H9 (cell line): ENCODE measurements at regions not wholly inside any gene's neighbourhood (a gene's known extent, or its start where the extent isn't known, plus 50 kb on each side); places are given as distances from the start of the nearest gene placed in this dataset.

ENCODE experiments used
- DNase-seq: peaks from one replicate; pipeline ENCODE4 v3.0.0-alpha.2; 2017
- H2AFZ ChIP-seq: one replicate; pipeline ENCODE4 v1.6.1; 2013; ENCODE audit warnings: mild to moderate bottlenecking, low read length, control low read depth, moderate library complexity
- H2AK5ac ChIP-seq: 2 replicates; pipeline ENCODE4 v1.6.1; 2013; ENCODE audit warnings: low read length, control low read depth, mixed read lengths; ENCODE audit not compliant: insufficient read length
- H2BK120ac ChIP-seq: one replicate; pipeline ENCODE4 v1.6.1; 2013; ENCODE audit warnings: low read depth, mild to moderate bottlenecking, low read length, control low read depth, inconsistent platforms; ENCODE audit not compliant: poor library complexity, severe bottlenecking
- H2BK12ac ChIP-seq: 2 replicates; pipeline ENCODE4 v1.6.1; 2013; ENCODE audit warnings: low read length, control low read depth, mixed read lengths, low read depth; ENCODE audit not compliant: insufficient read length
- H2BK15ac ChIP-seq: 2 replicates; pipeline ENCODE4 v1.6.1; 2013; ENCODE audit warnings: low read depth, low read length, control low read depth
- H2BK20ac ChIP-seq: one replicate; pipeline ENCODE4 v1.6.1; 2013; ENCODE audit warnings: low read depth, mild to moderate bottlenecking, low read length, control low read depth, inconsistent platforms; ENCODE audit not compliant: poor library complexity, severe bottlenecking
- H2BK5ac ChIP-seq: 2 replicates; pipeline ENCODE4 v1.6.1; 2013; ENCODE audit warnings: low read length, control low read depth, mixed read lengths; ENCODE audit not compliant: insufficient read length
- H3K14ac ChIP-seq: 2 replicates; pipeline ENCODE4 v1.6.1; 2013; ENCODE audit warnings: low read length, control low read depth; ENCODE audit not compliant: insufficient read depth
- H3K18ac ChIP-seq: 2 replicates; pipeline ENCODE4 v1.6.1; 2013; ENCODE audit warnings: low read depth, mild to moderate bottlenecking, mixed read lengths, low read length, control low read depth; ENCODE audit not compliant: insufficient read length
- H3K23ac ChIP-seq: 2 replicates; pipeline ENCODE4 v1.6.1; 2013; ENCODE audit warnings: low read length, control low read depth, mixed read lengths, low read depth; ENCODE audit not compliant: insufficient read length
- H3K23me2 ChIP-seq: 2 replicates; pipeline ENCODE4 v1.6.1; 2013; ENCODE audit warnings: low read depth, mild to moderate bottlenecking, mixed read lengths, low read length, control low read depth; ENCODE audit not compliant: insufficient read length, poor library complexity, severe bottlenecking
- H3K27ac ChIP-seq: 2 replicates; pipeline ENCODE4 v1.5.1; 2013; ENCODE audit warnings: low read length, control low read depth, mixed read lengths, low read depth; ENCODE audit not compliant: insufficient read length
- H3K27me3 ChIP-seq: 2 replicates; pipeline ENCODE4 v1.6.1; 2013; ENCODE audit warnings: low read length, control low read depth, inconsistent platforms; ENCODE audit not compliant: insufficient read depth
- H3K4ac ChIP-seq: 2 replicates; pipeline ENCODE4 v1.6.1; 2013; ENCODE audit warnings: low read depth, mild to moderate bottlenecking, control low read depth, inconsistent platforms, low read length, moderate library complexity
- H3K4me1 ChIP-seq: 2 replicates; pipeline ENCODE4 v1.6.1; 2013; ENCODE audit warnings: low read length, control low read depth, inconsistent platforms; ENCODE audit not compliant: insufficient read depth
- H3K4me2 ChIP-seq: 2 replicates; pipeline ENCODE4 v1.6.1; 2013; ENCODE audit warnings: low read length, control low read depth, mixed read lengths; ENCODE audit not compliant: insufficient read length, insufficient read depth
- H3K56ac ChIP-seq: 2 replicates; pipeline ENCODE4 v1.6.1; 2013; ENCODE audit warnings: low read depth, mild to moderate bottlenecking, mixed read lengths, low read length, control low read depth; ENCODE audit not compliant: insufficient read length
- H3K79me1 ChIP-seq: 2 replicates; pipeline ENCODE4 v1.6.1; 2013; ENCODE audit warnings: low read depth, mild to moderate bottlenecking, moderate library complexity, low read length, control low read depth, inconsistent platforms; ENCODE audit not compliant: insufficient read depth, poor library complexity, severe bottlenecking
- H3K79me2 ChIP-seq: 2 replicates; pipeline ENCODE4 v1.6.1; 2013; ENCODE audit warnings: low read length, control low read depth, inconsistent platforms; ENCODE audit not compliant: insufficient read depth
- H3K9ac ChIP-seq: 2 replicates; pipeline ENCODE4 v1.6.1; 2013; ENCODE audit warnings: low read length, control low read depth, mixed read lengths; ENCODE audit not compliant: insufficient read length; ENCODE audit errors: extremely low read depth
- H3K9me3 ChIP-seq: one replicate; pipeline ENCODE4 v1.6.1; 2013; ENCODE audit warnings: low read depth, low read length, inconsistent platforms; ENCODE audit not compliant: control insufficient read depth
- H3T11ph ChIP-seq: one replicate; pipeline ENCODE4 v1.6.1; 2013; ENCODE audit warnings: mild to moderate bottlenecking, low read length, control low read depth, inconsistent platforms
- H4K20me1 ChIP-seq: one replicate; pipeline ENCODE4 v1.6.1; 2013; ENCODE audit not compliant: control insufficient read depth, insufficient read length, insufficient read depth
- H4K5ac ChIP-seq: 2 replicates; pipeline ENCODE4 v1.6.1; 2013; ENCODE audit warnings: low read depth, mild to moderate bottlenecking, mixed read lengths, low read length, control low read depth; ENCODE audit not compliant: insufficient read length
- H4K8ac ChIP-seq: replicated peaks from 2 replicates; pipeline ENCODE4 v1.6.1; 2013; ENCODE audit warnings: low read length, control low read depth, mixed read lengths, low read depth; ENCODE audit not compliant: insufficient read length
- H4K91ac ChIP-seq: 2 replicates; pipeline ENCODE4 v1.6.1; 2013; ENCODE audit warnings: low read depth, mild to moderate bottlenecking, moderate library complexity, mixed read lengths, low read length, control low read depth; ENCODE audit not compliant: insufficient read length
- H3K27ac Mint-ChIP-seq, 3 experiments: 2 replicates in 2 of 3; 3 replicates in 1 of 3; pipeline ENCODE4 v1.8.0; 2020 to 2021; ENCODE audit warnings: mixed read lengths in 3 of 3, mild to moderate bottlenecking in 1 of 3, moderate library complexity in 1 of 3
- H3K27me3 Mint-ChIP-seq: 2 replicates; pipeline ENCODE4 v1.8.0; 2021; ENCODE audit warnings: low read depth, mild to moderate bottlenecking, moderate library complexity, mixed read lengths
- H3K36me3 Mint-ChIP-seq, 3 experiments: 2 replicates in 2 of 3; 3 replicates in 1 of 3; pipeline ENCODE4 v1.8.0; 2020 to 2021; ENCODE audit warnings: low read depth in 3 of 3, mixed read lengths in 3 of 3; ENCODE audit not compliant: insufficient read depth in 1 of 3
- H3K4me1 Mint-ChIP-seq, 2 experiments: 2 replicates each; pipeline ENCODE4 v1.8.0; 2020; ENCODE audit warnings: mixed read lengths in 2 of 2
- H3K4me3 Mint-ChIP-seq, 2 experiments: 2 replicates in 1 of 2; 3 replicates in 1 of 2; pipeline ENCODE4 v1.8.0; 2020 to 2021; ENCODE audit warnings: mild to moderate bottlenecking in 2 of 2, mixed read lengths in 2 of 2, moderate library complexity in 1 of 2
- H3K9me3 Mint-ChIP-seq, 2 experiments: 2 replicates in 1 of 2; 3 replicates in 1 of 2; pipeline ENCODE4 v1.8.0; 2020; ENCODE audit warnings: mild to moderate bottlenecking in 2 of 2, mixed read lengths in 2 of 2, moderate library complexity in 1 of 2
- WGBS: extraction: QIAGEN DNeasy Blood & Tissue Kit; methylation state at CpG from one replicate; pipeline ENCODE4 v1.1.7; 2013; ENCODE audit warnings: missing lambda C conversion rate, low lambda C conversion rate, mixed read lengths; ENCODE audit not compliant: insufficient read length; ENCODE audit errors: extremely low coverage; 5-methylcytosine and 5-hydroxymethylcytosine counted together
- TF ChIP-seq, protein P1 (sequence below): fragments of 200-600 bp; sonication (generic); conservative IDR thresholded peaks from 3 replicates; pipeline ENCODE4 v1.8.0; 2021; ENCODE audit warnings: antibody characterized with exemption, mild to moderate bottlenecking

GRCh38 chr13:72599178-72599743 is 128.2 kb downstream of the MZT1 start:
- Histone ChIP-seq H3K14ac (no peak overlapping the region), H2BK15ac (no peak overlapping the region), H3K27ac (no peak overlapping the region), H3K79me1 (no peaks in the 10 kb centered on the region), H3K4me1 (peaks cover 3% of the 10 kb centered on the region; the same call in 1 of the 2 replicates), H3K23ac (no peak overlapping the region), H2BK120ac (no peak overlapping the region), H3T11ph (no peak overlapping the region), H4K91ac (no peak overlapping the region), H4K5ac (no peak overlapping the region), H4K8ac (no peak overlapping the region), H3K27me3 (no peaks in the 10 kb centered on the region), H2BK20ac (no peak overlapping the region), H3K56ac (no peak overlapping the region), H2BK5ac (no peak overlapping the region), H3K9ac (no peak overlapping the region), H4K20me1 (no peaks in the 10 kb centered on the region), H3K79me2 (no peaks in the 10 kb centered on the region), H3K4ac (no peak overlapping the region), H3K18ac (no peak overlapping the region), H2AK5ac (no peak overlapping the region), H3K9me3 (no peaks in the 10 kb centered on the region), H2BK12ac (no peak overlapping the region), H2AFZ (no peak overlapping the region), H3K4me2 (no peak overlapping the region), H3K23me2 (no peaks in the 10 kb centered on the region)
- TF ChIP-seq, protein P1, sequence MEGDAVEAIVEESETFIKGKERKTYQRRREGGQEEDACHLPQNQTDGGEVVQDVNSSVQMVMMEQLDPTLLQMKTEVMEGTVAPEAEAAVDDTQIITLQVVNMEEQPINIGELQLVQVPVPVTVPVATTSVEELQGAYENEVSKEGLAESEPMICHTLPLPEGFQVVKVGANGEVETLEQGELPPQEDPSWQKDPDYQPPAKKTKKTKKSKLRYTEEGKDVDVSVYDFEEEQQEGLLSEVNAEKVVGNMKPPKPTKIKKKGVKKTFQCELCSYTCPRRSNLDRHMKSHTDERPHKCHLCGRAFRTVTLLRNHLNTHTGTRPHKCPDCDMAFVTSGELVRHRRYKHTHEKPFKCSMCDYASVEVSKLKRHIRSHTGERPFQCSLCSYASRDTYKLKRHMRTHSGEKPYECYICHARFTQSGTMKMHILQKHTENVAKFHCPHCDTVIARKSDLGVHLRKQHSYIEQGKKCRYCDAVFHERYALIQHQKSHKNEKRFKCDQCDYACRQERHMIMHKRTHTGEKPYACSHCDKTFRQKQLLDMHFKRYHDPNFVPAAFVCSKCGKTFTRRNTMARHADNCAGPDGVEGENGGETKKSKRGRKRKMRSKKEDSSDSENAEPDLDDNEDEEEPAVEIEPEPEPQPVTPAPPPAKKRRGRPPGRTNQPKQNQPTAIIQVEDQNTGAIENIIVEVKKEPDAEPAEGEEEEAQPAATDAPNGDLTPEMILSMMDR, result no peak
- Mint-ChIP-seq H3K4me3 (no peak overlapping the region), H3K36me3 (no peaks in the 10 kb centered on the region; a peak in 1 of 7 replicates), H3K9me3 (no peaks in the 10 kb centered on the region; a peak in 1 of 5 replicates), H3K4me1 (peaks cover 5% of the 10 kb centered on the region in 2 experiments), H3K27me3 (no peaks in the 10 kb centered on the region), H3K27ac (no peak overlapping the region)
- no CpG with 5 or more reads among the region's 3 CpGs for WGBS
- DNase-seq, result no peak
